ENCODE measurements at regions not wholly inside any gene's neighbourhood (a gene's known extent, or its start where the extent isn't known, plus 50 kb on each side); places are given as distances from the start of the nearest gene placed in this dataset.

DNA sequence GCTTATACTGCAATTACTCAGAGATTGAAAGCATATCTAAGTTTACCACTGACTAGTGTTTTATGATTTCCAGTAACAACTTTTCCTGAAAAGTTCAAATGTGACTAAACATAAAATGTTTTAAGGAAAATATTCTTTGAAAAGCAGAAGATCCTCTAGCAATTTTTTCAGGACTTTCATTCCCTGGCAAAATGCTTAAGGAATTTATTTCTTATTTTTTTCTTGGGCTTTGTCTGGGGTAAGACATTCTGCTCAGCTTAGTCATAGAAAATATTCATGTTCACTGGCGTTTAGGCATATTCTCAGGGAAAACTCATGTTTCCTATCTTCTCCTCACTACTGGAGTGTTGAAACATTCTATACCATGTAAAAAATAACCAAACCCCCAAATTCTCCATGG is 235.3 kb upstream of the CEP162 start:
- DNase-seq (ENCODE audit: low read depth): no peak

DNA sequence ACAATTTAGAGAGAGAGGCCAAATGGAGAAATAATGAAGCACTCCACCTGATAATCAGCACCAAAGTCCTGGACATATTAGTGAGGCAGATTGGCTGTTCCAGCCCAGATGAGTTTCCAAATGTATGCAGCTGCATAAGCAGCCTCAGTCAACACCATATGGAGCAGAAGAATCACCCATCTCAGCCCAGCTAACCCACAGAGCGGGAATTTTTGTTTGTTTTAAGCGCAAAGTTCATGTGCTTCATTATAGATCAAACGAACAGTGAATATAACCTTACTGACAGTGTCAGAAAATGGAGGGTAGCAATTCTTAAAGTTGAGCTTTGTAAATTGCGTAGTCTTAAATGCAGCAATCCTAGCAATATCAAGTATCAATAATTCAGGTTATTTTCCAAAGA is 234.0 kb upstream of the CEP162 start:
- no peak for DNase-seq (ENCODE audit: low read depth)

DNA sequence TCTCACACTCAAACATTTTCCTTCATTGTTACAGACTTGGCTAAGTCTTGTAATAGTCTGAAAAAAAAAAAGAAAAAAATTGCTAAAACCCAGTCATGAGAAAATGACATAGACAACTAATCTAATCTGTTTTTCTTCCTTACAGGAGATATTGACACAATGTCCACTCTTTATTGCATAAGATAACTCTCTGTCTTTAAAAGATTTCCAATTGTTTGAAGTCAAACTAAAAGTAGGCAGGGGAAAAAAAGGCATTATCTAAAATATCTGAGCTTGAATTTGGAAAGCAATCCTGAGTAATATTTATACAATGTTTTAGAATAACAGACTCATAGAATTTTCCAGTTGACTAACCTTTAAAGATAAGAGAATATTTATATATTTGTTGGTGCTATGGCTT is 233.0 kb upstream of the CEP162 start:
- no peak for DNase-seq (ENCODE audit: low read depth)

GRCh38 chr6:84459401-84459800 is 232.0 kb upstream of the CEP162 start:
- DNase-seq (ENCODE audit: low read depth): no peak

DNA sequence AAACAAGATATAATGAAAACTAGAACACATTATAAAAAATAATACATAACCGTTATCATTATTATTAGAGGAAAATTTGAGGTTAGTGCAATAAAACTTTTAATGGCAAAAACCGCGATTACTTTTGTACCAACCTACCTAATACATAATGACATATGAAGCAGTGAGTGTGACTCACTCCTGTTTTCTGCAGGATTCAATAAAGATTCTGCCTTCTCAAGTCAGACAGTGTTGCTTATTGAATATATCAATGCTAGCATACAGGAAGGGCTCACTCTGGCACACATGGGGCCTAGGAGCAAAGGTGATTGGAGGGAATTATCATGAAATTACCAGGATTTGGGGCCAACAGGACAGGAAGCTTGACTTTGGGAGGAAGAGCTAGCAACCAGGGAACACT is 230.8 kb upstream of the CEP162 start:
- no peak for DNase-seq (ENCODE audit: low read depth)

DNA sequence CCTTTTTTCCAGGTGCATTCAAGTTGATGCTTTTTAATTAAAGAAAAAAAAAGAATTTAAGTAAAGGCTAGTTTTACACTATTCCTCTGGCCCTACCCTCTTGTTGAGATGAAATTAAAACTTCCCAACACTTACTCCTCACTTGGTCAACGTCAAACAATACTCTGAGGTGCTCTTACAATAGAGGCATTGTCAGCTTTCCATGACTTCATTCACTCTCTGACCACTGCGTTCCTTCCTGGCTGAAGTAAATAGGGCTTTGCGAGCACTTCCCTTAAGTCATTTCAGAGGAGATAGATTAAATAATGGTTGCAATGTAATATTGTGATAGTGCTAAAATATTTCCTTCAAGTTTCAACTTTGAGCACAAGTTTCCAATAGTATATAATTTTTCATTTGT is 229.8 kb upstream of the CEP162 start:
- no peak for DNase-seq (ENCODE audit: low read depth)

DNA sequence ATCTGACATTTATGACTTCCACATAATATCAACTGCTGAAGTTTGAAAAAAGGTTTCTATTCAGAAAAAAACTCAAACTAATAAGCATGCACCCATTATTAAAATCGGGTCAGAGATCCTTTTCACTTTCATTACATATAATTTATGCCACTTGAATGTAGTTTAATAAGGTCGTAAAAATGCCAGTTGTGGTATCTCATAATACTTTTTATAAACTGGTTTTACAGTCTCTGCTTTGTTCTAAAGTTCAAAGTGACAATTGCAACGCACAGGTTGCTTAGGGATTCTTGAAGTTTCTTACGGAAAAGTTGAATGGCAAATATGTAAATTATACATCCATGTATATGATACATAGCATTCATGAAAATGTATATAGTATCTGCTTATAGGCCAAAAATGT is 229.4 kb upstream of the CEP162 start:
- DNase-seq (ENCODE audit: low read depth): no peak

- DNase-seq (ENCODE audit: low read depth): no peak
Measured at GRCh38 chr6:84455511-84456029, 228.1 kb upstream of the CEP162 start.

DNA sequence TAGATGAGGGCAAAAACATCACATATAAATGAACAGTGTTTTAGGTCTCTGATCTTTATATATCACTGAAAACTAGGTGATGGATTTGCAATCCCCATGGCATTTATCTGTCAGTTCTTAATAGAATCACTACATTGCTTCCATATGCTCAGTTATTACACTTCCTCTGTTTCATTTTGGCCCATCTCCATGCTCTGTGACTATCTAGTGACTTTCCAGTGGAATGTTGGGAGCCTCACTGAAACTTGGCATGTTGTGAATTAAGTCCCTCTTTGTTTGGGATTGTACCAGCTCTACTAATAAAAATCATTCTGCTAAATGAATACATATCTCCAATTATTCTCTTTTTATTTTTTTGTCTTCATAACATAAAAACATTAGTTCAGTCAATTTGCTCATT is 226.1 kb upstream of the CEP162 start:
- no peak for DNase-seq (ENCODE audit: low read depth)

DNA sequence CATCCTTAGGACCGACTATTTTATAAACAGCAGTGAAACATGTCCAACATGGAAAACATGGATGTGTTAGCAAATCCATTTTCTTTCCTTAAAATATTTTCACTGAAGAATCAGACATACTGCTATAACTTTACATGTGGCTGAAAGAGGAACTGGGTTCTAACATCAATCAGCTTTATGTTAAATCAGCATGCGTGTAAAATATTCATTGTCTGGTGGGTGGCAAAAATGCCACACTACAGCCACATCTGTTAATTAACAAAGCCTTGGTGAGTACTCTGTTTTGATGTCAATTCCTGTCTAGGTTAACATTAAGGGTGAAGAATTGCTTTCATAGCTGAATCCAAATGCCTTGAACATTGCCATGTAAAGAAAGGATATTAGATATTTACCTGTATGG is 222.6 kb upstream of the CEP162 start:
- no peak for DNase-seq (ENCODE audit: low read depth)

- DNase-seq (ENCODE audit: low read depth): no peak
Measured at GRCh38 chr6:84449220-84449619, 221.8 kb upstream of the CEP162 start.

- DNase-seq (ENCODE audit: low read depth): no peak
Measured at GRCh38 chr6:84448331-84448730, 220.9 kb upstream of the CEP162 start.

GRCh38 chr6:84447651-84448050 is 220.2 kb upstream of the CEP162 start:
- DNase-seq (ENCODE audit: low read depth): no peak

GRCh38 chr6:84445068-84445467 is 217.6 kb upstream of the CEP162 start:
- no peak for DNase-seq (ENCODE audit: low read depth)

- no peak for DNase-seq (ENCODE audit: low read depth)
Measured at GRCh38 chr6:84442208-84442607, 214.8 kb upstream of the CEP162 start.

- no peak for DNase-seq (ENCODE audit: low read depth)
Measured at GRCh38 chr6:84441456-84441855, 214.0 kb upstream of the CEP162 start.

GRCh38 chr6:84434550-84434949 is 207.1 kb upstream of the CEP162 start:
- no peak for DNase-seq (ENCODE audit: low read depth)

DNA sequence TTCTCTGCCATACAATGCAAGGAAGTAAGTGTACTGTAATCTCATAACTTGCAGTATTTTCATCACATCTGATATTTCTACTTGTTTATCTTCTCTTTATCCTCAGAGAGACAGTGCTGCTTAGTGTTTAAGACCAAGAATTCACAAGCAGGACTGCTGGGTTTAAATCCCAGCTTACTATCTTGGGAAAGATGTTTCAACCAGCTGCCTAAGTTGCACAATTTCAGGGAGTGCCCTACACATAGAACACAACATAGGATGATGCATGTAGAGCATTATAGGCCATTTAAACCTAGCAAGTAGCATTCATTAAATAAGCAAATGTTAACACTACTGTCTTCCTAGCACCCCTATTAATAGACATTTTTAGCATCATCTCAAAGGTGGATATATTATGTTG is 205.2 kb upstream of the CEP162 start:
- no peak for DNase-seq (ENCODE audit: low read depth)

GRCh38 chr6:84428300-84428907 is 201.0 kb upstream of the CEP162 start:
- peak; percentile 23 for DNase-seq (ENCODE audit: low read depth)

- no peak for DNase-seq (ENCODE audit: low read depth)
Measured at GRCh38 chr6:84425971-84426705, 198.7 kb upstream of the CEP162 start.

DNA sequence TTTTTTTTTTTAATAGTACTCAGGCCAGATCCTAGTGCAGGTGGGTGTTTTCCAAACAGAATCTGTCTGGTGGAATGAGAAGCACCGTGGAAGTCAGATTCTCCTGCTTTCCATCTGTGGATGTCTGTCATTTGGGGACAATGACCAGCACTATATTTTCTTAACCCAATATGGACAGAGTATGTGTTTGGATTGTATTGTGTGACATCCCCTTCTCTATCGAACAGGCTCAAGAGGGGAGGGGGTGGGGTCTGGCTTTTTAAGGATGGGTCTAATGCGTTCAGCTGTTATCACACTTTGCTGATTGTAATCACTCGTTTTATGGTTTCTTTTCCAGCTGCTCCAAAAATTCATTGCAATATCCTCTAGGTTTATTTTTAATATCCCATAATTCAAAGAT is 197.5 kb upstream of the CEP162 start:
- no peak for DNase-seq (ENCODE audit: low read depth)

DNA sequence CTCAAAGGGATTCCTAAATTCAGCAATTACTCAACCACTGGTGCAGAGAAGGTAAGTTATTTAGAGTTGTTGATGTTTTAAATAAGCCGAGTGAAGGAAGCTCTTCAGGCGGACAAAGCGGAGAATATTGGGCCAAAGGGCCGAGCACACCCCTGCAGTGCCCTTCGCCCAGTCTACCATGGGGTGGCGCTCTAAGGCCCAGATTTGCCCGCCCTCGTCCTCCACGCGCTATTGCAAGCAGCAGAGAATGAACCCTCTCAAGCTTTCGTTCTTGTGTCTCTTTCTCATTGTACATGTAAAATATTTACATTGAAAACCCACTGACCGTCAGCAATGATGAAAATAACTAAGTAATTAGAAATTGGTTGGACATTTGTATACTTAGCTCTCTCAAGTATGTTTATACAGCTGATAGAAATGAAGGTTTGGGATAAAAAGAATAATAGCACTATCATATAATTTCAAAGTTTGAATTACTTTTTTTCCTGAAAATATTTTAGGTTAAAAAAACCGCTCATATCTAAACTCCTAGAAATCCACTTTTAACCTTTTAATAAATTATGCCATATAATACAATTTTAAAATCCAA is 195.0 kb upstream of the CEP162 start:
- peak; percentile 22 for DNase-seq (ENCODE audit: low read depth)

- no peak for DNase-seq (ENCODE audit: low read depth)
Measured at GRCh38 chr6:84421031-84421430, 193.6 kb upstream of the CEP162 start.
